GM12874 (cell line): ENCODE measurements at regions not wholly inside any gene's neighbourhood (a gene's known extent, or its start where the extent isn't known, plus 50 kb on each side); places are given as distances from the start of the nearest gene placed in this dataset.

ENCODE experiments used
- CTCF ChIP-seq: IDR thresholded peaks from 2 replicates; pipeline ENCODE4 v1.5.1; 2011; ENCODE audit warnings: low read depth, mild to moderate bottlenecking, control low read depth, low read length, moderate library complexity; ENCODE audit not compliant: insufficient read depth

DNA sequence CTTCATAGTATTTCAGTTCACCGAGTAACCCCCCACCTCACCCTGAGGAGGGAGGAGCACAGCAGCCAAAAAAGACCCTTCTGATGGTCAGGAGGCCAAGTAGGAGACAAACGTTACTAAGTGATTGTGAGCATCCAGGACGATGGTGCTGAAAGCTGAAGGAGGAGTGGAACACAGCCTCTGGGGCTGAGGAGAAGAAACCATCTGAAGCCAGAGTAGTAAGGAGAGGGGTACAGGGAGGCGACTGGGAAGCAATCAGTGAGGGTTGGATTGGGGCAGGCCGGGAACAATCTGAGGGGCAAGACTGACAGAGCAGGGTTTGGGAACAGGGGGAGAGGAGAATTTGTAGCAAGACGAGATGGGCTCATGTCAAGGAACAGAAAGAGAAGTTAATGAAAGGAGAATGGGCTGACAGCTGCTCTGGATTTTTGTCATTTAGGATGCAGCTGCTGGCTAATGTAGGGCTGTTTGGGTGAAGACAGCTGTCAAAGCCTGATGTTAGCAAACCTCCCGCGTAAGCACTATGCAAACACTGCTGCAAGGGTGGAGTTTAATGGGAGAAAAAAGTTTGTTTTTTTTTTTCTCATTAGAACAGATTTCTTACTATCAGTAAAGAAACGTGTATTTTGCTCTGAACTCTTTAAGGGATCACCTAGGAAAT is 622.2 kb downstream of the EDEM1 start:
- no peak for TF ChIP-seq CTCF

DNA sequence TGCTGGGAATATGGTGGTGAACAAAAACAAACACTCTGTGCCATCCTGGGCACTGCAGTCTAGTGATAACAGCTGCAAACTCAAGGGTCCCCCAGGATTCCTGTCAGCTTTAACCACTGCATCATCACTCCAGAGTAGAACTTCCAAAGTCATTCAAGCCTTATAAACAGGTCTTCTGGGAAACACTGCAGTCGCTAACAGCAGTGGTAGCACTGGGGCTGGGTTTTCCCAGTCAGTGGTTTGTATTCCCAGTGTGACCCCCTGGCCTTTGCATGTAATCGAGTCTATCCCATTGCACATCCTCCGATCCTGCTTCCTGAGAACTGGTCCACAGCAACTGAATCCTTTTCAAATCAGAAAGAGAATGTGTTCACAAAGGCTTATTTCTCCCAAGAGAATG is 623.5 kb downstream of the EDEM1 start:
- TF ChIP-seq CTCF, result no peak

GRCh38 chr3:5813521-5813920 is 626.0 kb downstream of the EDEM1 start:
- TF ChIP-seq CTCF, result no peak

- no peak for TF ChIP-seq CTCF
Observed at GRCh38 chr3:5822843-5823242, 635.3 kb downstream of the EDEM1 start.

- TF ChIP-seq CTCF, result no peak
Observed at GRCh38 chr3:5826467-5826866, 639.0 kb downstream of the EDEM1 start.

DNA sequence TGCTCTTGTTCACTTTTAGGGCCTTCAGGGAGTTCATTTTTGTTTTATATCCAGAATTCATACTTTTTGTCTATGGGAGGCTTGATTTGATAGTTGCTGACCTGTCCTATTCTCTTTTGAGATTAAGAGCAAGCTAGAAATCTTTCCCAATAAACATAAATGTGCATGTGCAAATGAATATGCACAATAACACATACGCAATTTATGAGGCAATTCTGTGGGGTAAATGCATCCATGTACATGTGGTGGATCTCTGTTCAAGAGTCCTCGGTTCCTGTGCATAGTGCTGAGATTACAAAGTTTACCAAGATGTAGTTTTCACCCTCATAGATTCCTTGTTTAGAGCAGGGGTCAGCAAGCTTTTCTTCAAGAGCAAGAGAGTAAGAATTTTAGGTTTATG is 640.7 kb downstream of the EDEM1 start:
- TF ChIP-seq CTCF, result no peak

GRCh38 chr3:5840056-5840455 is 652.5 kb downstream of the EDEM1 start:
- TF ChIP-seq CTCF, result no peak

DNA sequence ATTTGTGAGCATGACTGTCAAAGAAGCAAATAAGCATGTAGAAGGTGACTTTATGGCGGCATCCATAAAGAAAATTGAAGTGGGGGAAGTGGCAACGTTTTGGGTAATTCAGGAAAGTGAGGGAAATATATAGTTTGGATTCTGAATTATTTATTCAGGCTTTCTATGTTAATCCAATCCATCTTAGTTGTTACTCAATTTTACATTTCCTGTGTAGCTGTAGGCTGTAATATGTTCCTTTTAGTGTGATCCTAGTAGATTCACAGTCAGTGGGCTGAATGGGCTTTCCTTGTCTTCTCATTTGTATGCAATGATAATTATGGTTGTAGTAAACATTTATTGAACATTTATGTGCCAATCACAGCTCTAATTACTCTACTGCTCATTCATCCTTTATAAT is 654.1 kb downstream of the EDEM1 start:
- TF ChIP-seq CTCF, result no peak
